Endothelial cell (in vitro differentiated cells): ENCODE measurements at regions not wholly inside any gene's neighbourhood (a gene's known extent, or its start where the extent isn't known, plus 50 kb on each side); places are given as distances from the start of the nearest gene placed in this dataset.

Experiments
- DNase-seq: peaks from one replicate; pipeline ENCODE4 v3.0.0; 2021; ENCODE audit warnings: low spot score
- H3K27ac Mint-ChIP-seq: one replicate; pipeline ENCODE4 v1.8.0; 2021; ENCODE audit warnings: mixed read lengths, inconsistent platforms; ENCODE audit not compliant: unreplicated experiment
- H3K27me3 Mint-ChIP-seq: one replicate; pipeline ENCODE4 v1.8.0; 2021; ENCODE audit warnings: mild to moderate bottlenecking, moderate library complexity, mixed read lengths, inconsistent platforms; ENCODE audit not compliant: unreplicated experiment
- H3K36me3 Mint-ChIP-seq: one replicate; pipeline ENCODE4 v1.8.0; 2021; ENCODE audit warnings: mild to moderate bottlenecking, low read depth, mixed read lengths, inconsistent platforms; ENCODE audit not compliant: unreplicated experiment
- H3K4me1 Mint-ChIP-seq: one replicate; pipeline ENCODE4 v1.8.0; 2021; ENCODE audit warnings: mild to moderate bottlenecking, mixed read lengths, inconsistent platforms; ENCODE audit not compliant: unreplicated experiment
- H3K4me3 Mint-ChIP-seq: one replicate; pipeline ENCODE4 v1.8.0; 2021; ENCODE audit warnings: mild to moderate bottlenecking, mixed read lengths, inconsistent platforms; ENCODE audit not compliant: unreplicated experiment
- H3K9me3 Mint-ChIP-seq: one replicate; pipeline ENCODE4 v1.8.0; 2021; ENCODE audit warnings: mixed read lengths, inconsistent platforms; ENCODE audit not compliant: unreplicated experiment
- CTCF ChIP-seq: fragments of 200-600 bp; sonication (generic); IDR thresholded peaks from one replicate; pipeline ENCODE4 v1.5.0; 2021; ENCODE audit warnings: antibody characterized with exemption; ENCODE audit not compliant: unreplicated experiment

GRCh38 chr1:13941315-13941714, 241.3 kb downstream of the PRDM2 start:
- Mint-ChIP-seq H3K4me3 (no peak overlapping the region), H3K36me3 (no peaks in the 10 kb centered on the region), H3K9me3 (no peaks in the 10 kb centered on the region), H3K27me3 (peaks cover 3% of the 10 kb centered on the region), H3K4me1 (no peaks in the 10 kb centered on the region), H3K27ac (no peak overlapping the region)
- no peak for TF ChIP-seq CTCF
- DNase-seq, result no peak

GRCh38 chr1:13943055-13943454, 243.1 kb downstream of the PRDM2 start:
- H3K27ac Mint-ChIP-seq, result no peak overlapping the region
- H3K4me1 Mint-ChIP-seq, result no peaks in the 10 kb centered on the region
- H3K9me3 Mint-ChIP-seq, result no peaks in the 10 kb centered on the region
- TF ChIP-seq CTCF, result no peak
- no peak overlapping the region for H3K4me3 Mint-ChIP-seq
- no peak for DNase-seq
- H3K27me3 Mint-ChIP-seq, result peaks cover 3% of the 10 kb centered on the region
- no peaks in the 10 kb centered on the region for H3K36me3 Mint-ChIP-seq

- no peak for TF ChIP-seq CTCF
- H3K36me3 Mint-ChIP-seq, result no peaks in the 10 kb centered on the region
- no peak overlapping the region for H3K27ac Mint-ChIP-seq
- H3K4me1 Mint-ChIP-seq, result no peaks in the 10 kb centered on the region
- H3K9me3 Mint-ChIP-seq, result no peaks in the 10 kb centered on the region
- no peak overlapping the region for H3K4me3 Mint-ChIP-seq
- no peak for DNase-seq
- H3K27me3 Mint-ChIP-seq, result peaks cover 3% of the 10 kb centered on the region
Measured at GRCh38 chr1:13945856-13946255, 245.9 kb downstream of the PRDM2 start.

GRCh38 chr1:13947658-13948057, 247.7 kb downstream of the PRDM2 start:
- H3K27ac Mint-ChIP-seq, result no peak overlapping the region
- no peak for DNase-seq
- no peak for TF ChIP-seq CTCF
- H3K4me3 Mint-ChIP-seq, result no peak overlapping the region
- no peaks in the 10 kb centered on the region for H3K4me1 Mint-ChIP-seq
- no peaks in the 10 kb centered on the region for H3K36me3 Mint-ChIP-seq
- H3K9me3 Mint-ChIP-seq, result no peaks in the 10 kb centered on the region
- H3K27me3 Mint-ChIP-seq, result peaks cover 3% of the 10 kb centered on the region

GRCh38 chr1:13948396-13948795, 248.4 kb downstream of the PRDM2 start:
- Mint-ChIP-seq H3K4me3 (no peak overlapping the region), H3K27ac (no peak overlapping the region), H3K27me3 (peaks cover 3% of the 10 kb centered on the region), H3K4me1 (no peaks in the 10 kb centered on the region), H3K36me3 (no peaks in the 10 kb centered on the region), H3K9me3 (no peaks in the 10 kb centered on the region)
- no peak for DNase-seq
- no peak for TF ChIP-seq CTCF
